ENCODE measurements at regions not wholly inside any gene's neighbourhood (a gene's known extent, or its start where the extent isn't known, plus 50 kb on each side); places are given as distances from the start of the nearest gene placed in this dataset.

DNA sequence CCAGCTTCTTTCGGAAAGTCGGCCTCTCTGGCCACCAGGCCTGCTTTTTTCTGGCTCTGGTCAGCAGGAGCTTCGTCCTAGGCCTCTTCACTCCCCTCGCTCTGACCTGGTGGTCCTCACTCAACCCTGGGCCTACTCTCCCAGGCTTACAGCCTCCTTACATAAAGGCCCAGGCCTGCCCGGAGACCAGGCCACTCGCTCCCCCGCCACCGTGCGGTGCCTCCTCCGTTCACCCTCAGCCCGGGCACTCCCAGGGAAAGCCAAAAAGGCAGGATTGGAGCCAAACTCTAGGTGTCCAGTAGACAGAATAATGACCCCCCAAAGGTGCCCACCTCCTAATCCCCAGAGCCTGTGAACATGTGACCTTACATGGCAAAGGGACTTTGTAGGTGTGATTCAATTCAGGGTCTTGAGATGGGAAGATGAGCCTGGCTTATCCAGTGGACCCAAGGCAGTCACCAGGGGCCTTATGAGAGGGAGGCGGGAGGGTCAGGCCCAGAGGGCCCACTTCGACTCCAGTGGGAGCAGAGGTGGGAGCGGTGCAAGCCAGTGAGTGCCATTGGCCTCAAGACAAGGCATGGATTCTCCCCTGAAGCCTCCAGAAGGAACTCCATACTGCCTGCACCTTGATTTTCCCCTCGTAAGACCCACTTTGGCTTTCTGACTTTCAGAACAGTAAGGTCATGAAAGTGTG is 118.6 kb upstream of the PTPN1 start:
- Histone ChIP-seq H3K9me3 (no peaks in the 10 kb centered on the region), H3K27ac (no peak overlapping the region), H3K36me3 (no peaks in the 10 kb centered on the region), H3K4me3 (no peak overlapping the region), H3K27me3 (no peaks in the 10 kb centered on the region), H3K4me1 (peaks cover 0 to 28% (median 13%) of the 10 kb centered on the region in 3 donors)
- ATAC-seq = no peak
- 93 to 96% methylated on average over 2 to 10 of the region's 15 CpGs for WGBS, 2 donors (ENCODE audit: low coverage in 1 of 2)
- TF ChIP-seq, protein P1, sequence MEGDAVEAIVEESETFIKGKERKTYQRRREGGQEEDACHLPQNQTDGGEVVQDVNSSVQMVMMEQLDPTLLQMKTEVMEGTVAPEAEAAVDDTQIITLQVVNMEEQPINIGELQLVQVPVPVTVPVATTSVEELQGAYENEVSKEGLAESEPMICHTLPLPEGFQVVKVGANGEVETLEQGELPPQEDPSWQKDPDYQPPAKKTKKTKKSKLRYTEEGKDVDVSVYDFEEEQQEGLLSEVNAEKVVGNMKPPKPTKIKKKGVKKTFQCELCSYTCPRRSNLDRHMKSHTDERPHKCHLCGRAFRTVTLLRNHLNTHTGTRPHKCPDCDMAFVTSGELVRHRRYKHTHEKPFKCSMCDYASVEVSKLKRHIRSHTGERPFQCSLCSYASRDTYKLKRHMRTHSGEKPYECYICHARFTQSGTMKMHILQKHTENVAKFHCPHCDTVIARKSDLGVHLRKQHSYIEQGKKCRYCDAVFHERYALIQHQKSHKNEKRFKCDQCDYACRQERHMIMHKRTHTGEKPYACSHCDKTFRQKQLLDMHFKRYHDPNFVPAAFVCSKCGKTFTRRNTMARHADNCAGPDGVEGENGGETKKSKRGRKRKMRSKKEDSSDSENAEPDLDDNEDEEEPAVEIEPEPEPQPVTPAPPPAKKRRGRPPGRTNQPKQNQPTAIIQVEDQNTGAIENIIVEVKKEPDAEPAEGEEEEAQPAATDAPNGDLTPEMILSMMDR (IDR thresholded peaks at IDR 0.05) = no peak
- TF ChIP-seq EP300 (IDR thresholded peaks at IDR 0.05) (no peak), POLR2AphosphoS5 (IDR thresholded peaks at IDR 0.05) (no peak), POLR2A (IDR thresholded peaks at IDR 0.05) (no peak)

- TF ChIP-seq POLR2A (IDR thresholded peaks at IDR 0.05) (no peak), EP300 (IDR thresholded peaks at IDR 0.05) (no peak), POLR2AphosphoS5 (IDR thresholded peaks at IDR 0.05) (no peak)
- TF ChIP-seq, protein P1 (IDR thresholded peaks at IDR 0.05) = no peak
- peak overlapping the region in 1 of 4 donors; percentile 88 for H3K27ac ChIP-seq
- 84 to 89% methylated on average over 5 to 6 of the region's 9 CpGs for WGBS, 2 donors (ENCODE audit: low coverage in 1 of 2)
- no peak for ATAC-seq
- H3K4me3 ChIP-seq = no peak overlapping the region
- no peaks in the 10 kb centered on the region for H3K36me3 ChIP-seq
- no peaks in the 10 kb centered on the region for H3K27me3 ChIP-seq
- H3K9me3 ChIP-seq = no peaks in the 10 kb centered on the region
- H3K4me1 ChIP-seq = peaks cover 0 to 36% (median 13%) of the 10 kb centered on the region in 3 donors
Measured at GRCh38 chr20:50392138-50392866, 117.9 kb upstream of the PTPN1 start.

- Histone ChIP-seq H3K4me1 (peaks cover 0 to 43% (median 17%) of the 10 kb centered on the region in 3 donors), H3K27ac (peak overlapping the region in 1 of 4 donors; percentile 88), H3K27me3 (no peaks in the 10 kb centered on the region), H3K9me3 (no peaks in the 10 kb centered on the region), H3K36me3 (no peaks in the 10 kb centered on the region), H3K4me3 (no peak overlapping the region)
- TF ChIP-seq, protein P1 (IDR thresholded peaks at IDR 0.05) = no peak
- no peak for TF ChIP-seq POLR2A (IDR thresholded peaks at IDR 0.05)
- TF ChIP-seq POLR2AphosphoS5 (IDR thresholded peaks at IDR 0.05) = no peak
- no peak for TF ChIP-seq EP300 (IDR thresholded peaks at IDR 0.05)
- WGBS, 2 donors (ENCODE audit: low coverage in 1 of 2) = 90 to 97% methylated on average over 3 of the region's 6 CpGs
- no peak for ATAC-seq
Measured at GRCh38 chr20:50393242-50393641, 116.9 kb upstream of the PTPN1 start.

DNA sequence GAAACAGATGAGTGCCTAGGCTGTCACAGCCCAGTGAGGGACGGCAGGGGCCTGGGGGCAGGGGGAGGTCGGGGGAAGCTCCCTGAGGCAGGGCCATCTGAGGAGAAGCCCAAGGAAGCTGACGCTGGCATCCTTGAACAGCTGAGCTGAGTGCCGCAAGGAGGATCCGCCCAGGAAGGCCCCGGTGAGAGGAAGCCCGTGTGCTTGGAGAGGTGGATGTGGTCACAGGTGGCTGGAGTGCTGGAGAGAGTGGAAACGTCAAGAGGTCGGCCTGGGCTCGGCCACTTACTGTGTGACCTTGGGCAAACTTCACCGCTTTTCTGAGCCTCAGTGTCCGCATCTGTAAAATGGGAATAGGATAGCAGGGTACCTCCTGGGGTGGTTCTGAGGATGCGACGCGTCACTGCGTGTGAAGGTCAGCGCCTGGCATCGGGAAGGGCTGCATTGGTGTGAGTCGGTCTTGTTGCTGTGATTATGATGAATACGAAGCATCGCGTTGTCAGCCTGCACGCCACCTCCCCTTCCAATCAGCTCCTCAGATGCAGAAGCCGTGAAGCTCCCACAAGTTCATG is 116.1 kb upstream of the PTPN1 start:
- Histone ChIP-seq H3K4me3 (no peak overlapping the region), H3K9me3 (no peaks in the 10 kb centered on the region), H3K4me1 (peaks cover 0 to 51% (median 23%) of the 10 kb centered on the region in 3 donors), H3K27ac (peak overlapping the region; percentile 62 to 90 (median 86)), H3K36me3 (no peaks in the 10 kb centered on the region), H3K27me3 (no peaks in the 10 kb centered on the region)
- 79 to 83% methylated on average over 7 to 22 of the region's 24 CpGs for WGBS, 2 donors (ENCODE audit: low coverage in 1 of 2)
- TF ChIP-seq, protein P1 (IDR thresholded peaks at IDR 0.05) = no peak
- no peak for TF ChIP-seq EP300 (IDR thresholded peaks at IDR 0.05)
- ATAC-seq = no peak

Data from gastroesophageal sphincter (tissue), 4 donors.